ENCODE measurements at regions not wholly inside any gene's neighbourhood (a gene's known extent, or its start where the extent isn't known, plus 50 kb on each side); places are given as distances from the start of the nearest gene placed in this dataset.
"Not testable (repeated sequence)": the region's sequence is repeated elsewhere in the genome, so short reads cannot be mapped to it uniquely, and the experiment has no call there.

DNA sequence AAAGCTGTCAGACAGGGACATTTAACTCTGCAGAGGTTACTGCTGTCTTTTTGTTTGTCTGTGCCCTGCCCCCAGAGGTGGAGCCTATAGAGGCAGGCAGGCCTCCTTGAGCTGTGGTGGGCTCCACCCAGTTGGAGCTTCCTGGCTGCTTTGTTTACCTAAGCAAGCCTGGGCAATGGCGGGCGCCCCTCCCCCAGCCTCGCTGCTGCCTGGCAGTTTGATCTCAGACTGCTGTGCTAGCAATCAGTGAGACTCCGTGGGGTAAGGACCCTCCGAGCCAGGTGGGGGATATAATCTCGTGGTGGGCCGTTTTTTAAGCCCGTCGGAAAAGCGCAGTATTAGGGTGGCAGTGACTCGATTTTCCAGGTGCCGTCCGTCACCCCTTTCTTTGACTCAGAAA, 192.8 kb downstream of the AVL9 start:
- not testable (repeated sequence) for TF ChIP-seq POLR2A (IDR thresholded peaks at IDR 0.05; ENCODE audit: low read length); GATA1 (IDR thresholded peaks at IDR 0.05; ENCODE audit: low read depth, low read length)

Measured in erythroblast (primary cell).